Epithelial cell of proximal tubule (primary cell): ENCODE measurements at regions not wholly inside any gene's neighbourhood (a gene's known extent, or its start where the extent isn't known, plus 50 kb on each side); places are given as distances from the start of the nearest gene placed in this dataset.

Source experiments
- DNase-seq: peaks from one replicate; pipeline ENCODE4 v3.0.0-alpha.2; 2011; ENCODE audit warnings: low read depth
- H3K4me3 ChIP-seq: 2 replicates; pipeline ENCODE4 v1.5.1; 2011; ENCODE audit warnings: low read depth, mild to moderate bottlenecking, low read length
- TF ChIP-seq, protein P1 (sequence below): conservative IDR thresholded peaks from 2 replicates; pipeline ENCODE4 v1.5.1; 2012; ENCODE audit warnings: low read depth, mild to moderate bottlenecking, low read length

DNA sequence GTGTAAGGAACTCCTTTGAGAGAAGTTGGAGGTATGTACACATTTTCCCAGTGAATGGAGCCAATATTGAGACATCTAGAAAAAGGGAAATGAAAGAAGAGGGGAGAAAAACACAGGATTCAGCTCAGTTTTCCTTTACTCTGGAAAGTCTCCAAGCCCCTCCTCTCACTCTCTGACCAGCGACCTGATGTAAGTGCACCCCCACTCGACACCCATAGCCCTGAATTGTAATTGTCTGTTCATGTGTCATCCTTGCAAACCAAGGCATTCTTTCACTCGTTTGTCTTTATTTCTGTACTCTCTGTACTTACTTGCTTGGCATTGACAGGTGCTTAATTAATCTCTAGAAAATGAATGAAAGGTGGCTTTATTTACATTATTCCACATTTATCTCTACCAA lies 55.7 kb upstream of the CTAGE1 start:
- no peak for DNase-seq
- TF ChIP-seq, protein P1, sequence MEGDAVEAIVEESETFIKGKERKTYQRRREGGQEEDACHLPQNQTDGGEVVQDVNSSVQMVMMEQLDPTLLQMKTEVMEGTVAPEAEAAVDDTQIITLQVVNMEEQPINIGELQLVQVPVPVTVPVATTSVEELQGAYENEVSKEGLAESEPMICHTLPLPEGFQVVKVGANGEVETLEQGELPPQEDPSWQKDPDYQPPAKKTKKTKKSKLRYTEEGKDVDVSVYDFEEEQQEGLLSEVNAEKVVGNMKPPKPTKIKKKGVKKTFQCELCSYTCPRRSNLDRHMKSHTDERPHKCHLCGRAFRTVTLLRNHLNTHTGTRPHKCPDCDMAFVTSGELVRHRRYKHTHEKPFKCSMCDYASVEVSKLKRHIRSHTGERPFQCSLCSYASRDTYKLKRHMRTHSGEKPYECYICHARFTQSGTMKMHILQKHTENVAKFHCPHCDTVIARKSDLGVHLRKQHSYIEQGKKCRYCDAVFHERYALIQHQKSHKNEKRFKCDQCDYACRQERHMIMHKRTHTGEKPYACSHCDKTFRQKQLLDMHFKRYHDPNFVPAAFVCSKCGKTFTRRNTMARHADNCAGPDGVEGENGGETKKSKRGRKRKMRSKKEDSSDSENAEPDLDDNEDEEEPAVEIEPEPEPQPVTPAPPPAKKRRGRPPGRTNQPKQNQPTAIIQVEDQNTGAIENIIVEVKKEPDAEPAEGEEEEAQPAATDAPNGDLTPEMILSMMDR = no peak
- H3K4me3 ChIP-seq = no peak overlapping the region

GRCh38 chr18:22475426-22476100 lies 57.8 kb upstream of the CTAGE1 start:
- no peak overlapping the region for H3K4me3 ChIP-seq
- TF ChIP-seq, protein P1 = no peak
- DNase-seq = no peak

- no peak for DNase-seq
- no peak overlapping the region for H3K4me3 ChIP-seq
Measured at GRCh38 chr18:22477222-22477621, 59.5 kb upstream of the CTAGE1 start.

GRCh38 chr18:22482948-22483347 lies 65.2 kb upstream of the CTAGE1 start:
- no peak overlapping the region for H3K4me3 ChIP-seq
- TF ChIP-seq, protein P1 = no peak
- no peak for DNase-seq

More at GRCh38 chr18:22477222-22477621, 59.5 kb upstream of the CTAGE1 start:
- TF ChIP-seq, protein P1 = no peak

GRCh38 chr18:22483407-22483806 lies 65.7 kb upstream of the CTAGE1 start:
- TF ChIP-seq, protein P1 = no peak
- no peak for DNase-seq
- no peak overlapping the region for H3K4me3 ChIP-seq

DNA sequence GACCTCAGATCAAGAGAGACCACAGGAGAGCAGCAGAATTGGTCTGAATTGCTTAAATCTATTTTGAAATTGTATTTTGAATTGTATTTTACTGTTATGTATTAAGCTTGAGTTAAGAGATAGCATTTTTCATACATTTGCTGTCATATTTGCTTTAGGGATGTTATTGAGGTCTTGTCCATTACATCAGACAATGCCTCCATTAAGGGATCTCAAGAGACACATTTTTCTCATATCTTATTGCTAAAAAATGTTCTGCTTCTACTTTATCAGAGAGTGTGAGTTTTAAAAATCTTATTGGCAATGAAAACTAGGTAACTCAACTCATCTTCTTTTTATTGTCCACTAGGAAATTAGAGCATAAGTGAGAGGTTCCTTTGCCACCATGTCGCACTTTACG lies 66.8 kb upstream of the CTAGE1 start:
- no peak for DNase-seq
- H3K4me3 ChIP-seq = no peak overlapping the region
- TF ChIP-seq, protein P1 = no peak

- no peak for DNase-seq
- no peak overlapping the region for H3K4me3 ChIP-seq
- TF ChIP-seq, protein P1 = no peak
Measured at GRCh38 chr18:22485808-22486244, 68.1 kb upstream of the CTAGE1 start.
